ENCODE measurements at regions not wholly inside any gene's neighbourhood (a gene's known extent, or its start where the extent isn't known, plus 50 kb on each side); places are given as distances from the start of the nearest gene placed in this dataset.

DNA sequence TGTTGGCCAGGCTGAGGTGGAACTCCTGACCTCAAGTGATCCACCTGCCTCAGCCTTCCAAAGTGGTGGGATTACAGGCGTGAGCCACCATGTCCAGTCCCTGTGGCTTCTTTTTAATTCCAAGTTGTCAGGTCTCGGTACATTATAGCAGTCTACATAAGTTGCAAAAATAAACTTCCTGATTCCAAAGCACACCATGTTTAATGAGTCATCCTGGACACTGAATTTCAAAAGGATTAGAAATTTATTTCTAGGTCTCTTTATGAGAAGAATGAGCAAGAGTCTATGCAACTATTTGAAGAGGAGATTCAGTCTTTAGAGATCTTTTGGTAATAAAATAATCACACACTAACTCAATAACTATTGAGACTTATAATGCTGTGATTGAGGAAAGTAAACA, 63.9 kb upstream of the MCHR2 start:
- TF ChIP-seq POLR2A (IDR thresholded peaks at IDR 0.05): no peak
- TF ChIP-seq, protein P1, sequence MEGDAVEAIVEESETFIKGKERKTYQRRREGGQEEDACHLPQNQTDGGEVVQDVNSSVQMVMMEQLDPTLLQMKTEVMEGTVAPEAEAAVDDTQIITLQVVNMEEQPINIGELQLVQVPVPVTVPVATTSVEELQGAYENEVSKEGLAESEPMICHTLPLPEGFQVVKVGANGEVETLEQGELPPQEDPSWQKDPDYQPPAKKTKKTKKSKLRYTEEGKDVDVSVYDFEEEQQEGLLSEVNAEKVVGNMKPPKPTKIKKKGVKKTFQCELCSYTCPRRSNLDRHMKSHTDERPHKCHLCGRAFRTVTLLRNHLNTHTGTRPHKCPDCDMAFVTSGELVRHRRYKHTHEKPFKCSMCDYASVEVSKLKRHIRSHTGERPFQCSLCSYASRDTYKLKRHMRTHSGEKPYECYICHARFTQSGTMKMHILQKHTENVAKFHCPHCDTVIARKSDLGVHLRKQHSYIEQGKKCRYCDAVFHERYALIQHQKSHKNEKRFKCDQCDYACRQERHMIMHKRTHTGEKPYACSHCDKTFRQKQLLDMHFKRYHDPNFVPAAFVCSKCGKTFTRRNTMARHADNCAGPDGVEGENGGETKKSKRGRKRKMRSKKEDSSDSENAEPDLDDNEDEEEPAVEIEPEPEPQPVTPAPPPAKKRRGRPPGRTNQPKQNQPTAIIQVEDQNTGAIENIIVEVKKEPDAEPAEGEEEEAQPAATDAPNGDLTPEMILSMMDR (IDR thresholded peaks at IDR 0.05): no peak
- no peak for TF ChIP-seq EP300 (IDR thresholded peaks at IDR 0.05)

Data from ovary (tissue), 3 donors.